Limb (tissue), 2 donors: ENCODE measurements at regions not wholly inside any gene's neighbourhood (a gene's known extent, or its start where the extent isn't known, plus 50 kb on each side); places are given as distances from the start of the nearest gene placed in this dataset.

ENCODE experiments used
- DNase-seq, 2 donors: peaks; one replicate each; pipeline ENCODE4 v3.0.0-alpha.2; 2016; ENCODE audit errors: extremely low spot score in 2 of 2

- no peak for DNase-seq
Observed at GRCh38 chr2:2405780-2406179, 74.7 kb upstream of the MYT1L start.

GRCh38 chr2:2400286-2401038 is 69.4 kb upstream of the MYT1L start:
- DNase-seq, result no peak

GRCh38 chr2:2399396-2399795 is 68.3 kb upstream of the MYT1L start:
- DNase-seq, result no peak

- DNase-seq, result no peak
Observed at GRCh38 chr2:2392332-2392731, 61.3 kb upstream of the MYT1L start.

- no peak for DNase-seq
Observed at GRCh38 chr2:2389215-2389614, 58.1 kb upstream of the MYT1L start.
